ENCODE measurements at regions not wholly inside any gene's neighbourhood (a gene's known extent, or its start where the extent isn't known, plus 50 kb on each side); places are given as distances from the start of the nearest gene placed in this dataset.

GRCh38 chr17:77654296-77654695 lies 304.2 kb upstream of the TNRC6C start:
- H3K9me3 ChIP-seq (replicated peaks) = peaks cover 17% of the 10 kb centered on the region
- no peak for DNase-seq
- intact Hi-C loops (cut with micrococcal nuclease) = no loop called here
- H3K4me1 ChIP-seq = no peaks in the 10 kb centered on the region
- H3K36me3 ChIP-seq = no peaks in the 10 kb centered on the region
- peaks cover 20% of the 10 kb centered on the region for H3K27me3 ChIP-seq (ENCODE audit: low read depth)
- TF ChIP-seq CTCF (IDR thresholded peaks at IDR 0.05; ENCODE audit: borderline replicate concordance) = no peak
- H3K4me3 ChIP-seq = no peak overlapping the region
- H3K27ac ChIP-seq (replicated peaks) = no peak overlapping the region

GRCh38 chr17:77654850-77655249 lies 303.7 kb upstream of the TNRC6C start:
- intact Hi-C loops (cut with micrococcal nuclease) = no loop called here
- no peak for DNase-seq
- no peak for TF ChIP-seq CTCF (IDR thresholded peaks at IDR 0.05; ENCODE audit: borderline replicate concordance)
- Histone ChIP-seq H3K9me3 (replicated peaks) (peaks cover 13% of the 10 kb centered on the region), H3K4me1 (no peaks in the 10 kb centered on the region), H3K36me3 (no peaks in the 10 kb centered on the region), H3K27ac (replicated peaks) (no peak overlapping the region), H3K4me3 (no peak overlapping the region), H3K27me3 (ENCODE audit: low read depth) (peaks cover 20% of the 10 kb centered on the region)

DNA sequence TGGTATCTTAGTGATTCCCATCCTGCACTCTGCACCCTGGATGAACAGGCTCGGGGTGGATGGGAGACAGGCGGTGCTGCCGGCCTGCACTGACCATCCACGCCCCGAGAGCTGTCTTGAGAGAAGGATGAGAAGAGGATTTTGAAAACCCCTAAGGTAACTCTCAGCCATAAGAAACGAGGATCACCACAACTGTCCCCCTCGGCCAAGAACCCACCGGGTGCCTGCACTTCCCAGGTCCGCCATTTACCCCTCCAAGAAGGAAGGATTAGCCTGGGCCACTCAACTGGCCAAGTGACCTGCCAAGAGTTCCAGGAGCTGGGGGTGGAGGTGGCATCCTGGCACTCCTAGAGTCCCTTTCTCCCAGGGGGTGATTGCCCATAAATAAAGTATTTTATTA lies 302.4 kb upstream of the TNRC6C start:
- Histone ChIP-seq H3K27ac (replicated peaks) (no peak overlapping the region), H3K36me3 (no peaks in the 10 kb centered on the region), H3K27me3 (ENCODE audit: low read depth) (peaks cover 20% of the 10 kb centered on the region), H3K4me3 (no peak overlapping the region), H3K9me3 (replicated peaks) (peaks cover 13% of the 10 kb centered on the region), H3K4me1 (no peaks in the 10 kb centered on the region)
- no peak for DNase-seq
- intact Hi-C loops (cut with micrococcal nuclease) = no loop called here
- no peak for TF ChIP-seq CTCF (IDR thresholded peaks at IDR 0.05; ENCODE audit: borderline replicate concordance)

GRCh38 chr17:77657839-77658238 lies 300.7 kb upstream of the TNRC6C start:
- no peak for TF ChIP-seq CTCF (IDR thresholded peaks at IDR 0.05; ENCODE audit: borderline replicate concordance)
- H3K9me3 ChIP-seq (replicated peaks) = peaks cover 13% of the 10 kb centered on the region
- no peak overlapping the region for H3K27ac ChIP-seq (replicated peaks)
- no peak overlapping the region for H3K4me3 ChIP-seq
- no peaks in the 10 kb centered on the region for H3K36me3 ChIP-seq
- H3K27me3 ChIP-seq (ENCODE audit: low read depth) = peaks cover 20% of the 10 kb centered on the region
- no peaks in the 10 kb centered on the region for H3K4me1 ChIP-seq
- DNase-seq = no peak
- intact Hi-C loops (cut with micrococcal nuclease) = no loop called here

DNA sequence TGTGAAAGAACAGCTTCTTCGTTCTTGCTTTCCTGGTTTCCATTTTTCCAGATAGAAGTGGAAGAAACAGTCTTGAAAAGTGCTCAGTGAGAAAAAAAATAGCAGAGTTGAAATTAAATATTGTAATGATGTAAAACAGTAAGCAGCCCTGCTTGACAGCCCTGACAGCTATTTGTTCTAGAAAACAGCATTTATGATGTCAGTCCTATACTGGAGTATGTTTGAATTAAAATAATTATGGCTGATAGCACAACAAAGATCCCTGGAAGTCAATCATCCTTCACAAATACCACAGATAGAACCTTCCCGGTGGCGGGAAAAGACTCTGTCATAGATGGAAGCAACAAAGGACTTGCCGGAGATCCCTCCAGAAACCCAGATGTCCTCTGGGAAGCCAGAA lies 298.0 kb upstream of the TNRC6C start:
- TF ChIP-seq CTCF (IDR thresholded peaks at IDR 0.05; ENCODE audit: borderline replicate concordance) = no peak

DNA sequence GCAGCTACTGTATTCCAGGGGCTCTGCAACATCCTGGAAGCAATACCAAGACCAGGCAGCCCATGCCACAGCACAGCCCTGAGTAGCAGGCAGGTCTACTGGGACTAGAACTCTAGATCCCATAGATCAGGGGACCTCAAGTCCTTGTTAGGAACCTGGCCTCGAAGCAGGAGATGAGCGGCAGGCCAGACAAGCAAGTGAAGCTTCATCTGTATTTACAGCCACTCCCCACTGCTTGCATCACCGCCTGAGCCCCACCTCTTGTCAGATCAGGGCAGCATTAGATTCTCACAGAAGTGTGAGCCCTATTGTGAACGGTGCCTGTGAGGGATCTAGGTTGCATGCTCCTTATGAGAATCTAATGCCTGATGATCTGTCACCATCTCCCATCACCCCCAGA lies 295.7 kb upstream of the TNRC6C start:
- Histone ChIP-seq H3K9me3 (replicated peaks) (peaks cover 14% of the 10 kb centered on the region), H3K27me3 (ENCODE audit: low read depth) (no peaks in the 10 kb centered on the region), H3K4me1 (no peaks in the 10 kb centered on the region), H3K4me3 (no peak overlapping the region), H3K27ac (replicated peaks) (no peak overlapping the region), H3K36me3 (no peaks in the 10 kb centered on the region)
- intact Hi-C loops (cut with micrococcal nuclease) = no loop called here
- TF ChIP-seq CTCF (IDR thresholded peaks at IDR 0.05; ENCODE audit: borderline replicate concordance) = no peak
- no peak for DNase-seq

More for the DNA sequence above, 298.0 kb upstream of the TNRC6C start:
- Histone ChIP-seq H3K9me3 (replicated peaks) (peaks cover 13% of the 10 kb centered on the region), H3K36me3 (no peaks in the 10 kb centered on the region), H3K27me3 (ENCODE audit: low read depth) (peaks cover 13% of the 10 kb centered on the region), H3K27ac (replicated peaks) (no peak overlapping the region), H3K4me3 (no peak overlapping the region), H3K4me1 (no peaks in the 10 kb centered on the region)
- intact Hi-C loops (cut with micrococcal nuclease) = no loop called here
- DNase-seq = no peak

Measured in left ventricle myocardium inferior (tissue), 1 donor.